ENCODE measurements at regions not wholly inside any gene's neighbourhood (a gene's known extent, or its start where the extent isn't known, plus 50 kb on each side); places are given as distances from the start of the nearest gene placed in this dataset.
"Not testable (repeated sequence)": the region's sequence is repeated elsewhere in the genome, so short reads cannot be mapped to it uniquely, and the experiment has no call there.

- DNase-seq, result no peak
- TF ChIP-seq POLR2A (IDR thresholded peaks at IDR 0.05; ENCODE audit: low read length) (no peak), GATA1 (IDR thresholded peaks at IDR 0.05; ENCODE audit: low read depth, low read length) (no peak)
These were observed 151.5 kb upstream of the SALL3 start for GRCh38 chr18:78828131-78828530.

- not testable (repeated sequence) for DNase-seq
These were observed 150.6 kb upstream of the SALL3 start for GRCh38 chr18:78829026-78829425.

GRCh38 chr18:78830161-78830560, 149.5 kb upstream of the SALL3 start:
- TF ChIP-seq POLR2A (IDR thresholded peaks at IDR 0.05; ENCODE audit: low read length) (no peak), GATA1 (IDR thresholded peaks at IDR 0.05; ENCODE audit: low read depth, low read length) (no peak)
- no peak for DNase-seq

- DNase-seq, result no peak
- TF ChIP-seq GATA1 (IDR thresholded peaks at IDR 0.05; ENCODE audit: low read depth, low read length) (no peak), POLR2A (IDR thresholded peaks at IDR 0.05; ENCODE audit: low read length) (no peak)
These were observed 148.8 kb upstream of the SALL3 start for GRCh38 chr18:78830826-78831225.

- no peak for DNase-seq
- TF ChIP-seq POLR2A (IDR thresholded peaks at IDR 0.05; ENCODE audit: low read length), result no peak
- TF ChIP-seq GATA1 (IDR thresholded peaks at IDR 0.05; ENCODE audit: low read depth, low read length), result no peak
These were observed 148.0 kb upstream of the SALL3 start for GRCh38 chr18:78831603-78832002.

GRCh38 chr18:78833833-78834232, 145.8 kb upstream of the SALL3 start:
- DNase-seq, result no peak
- TF ChIP-seq POLR2A (IDR thresholded peaks at IDR 0.05; ENCODE audit: low read length) (no peak), GATA1 (IDR thresholded peaks at IDR 0.05; ENCODE audit: low read depth, low read length) (no peak)

GRCh38 chr18:78836838-78837237, 142.8 kb upstream of the SALL3 start:
- TF ChIP-seq POLR2A (IDR thresholded peaks at IDR 0.05; ENCODE audit: low read length) (no peak), GATA1 (IDR thresholded peaks at IDR 0.05; ENCODE audit: low read depth, low read length) (no peak)
- no peak for DNase-seq

- no peak for DNase-seq
- TF ChIP-seq GATA1 (IDR thresholded peaks at IDR 0.05; ENCODE audit: low read depth, low read length) (no peak), POLR2A (IDR thresholded peaks at IDR 0.05; ENCODE audit: low read length) (no peak)
These were observed 141.9 kb upstream of the SALL3 start for GRCh38 chr18:78837754-78838153.

- no peak for DNase-seq
- TF ChIP-seq POLR2A (IDR thresholded peaks at IDR 0.05; ENCODE audit: low read length) (no peak), GATA1 (IDR thresholded peaks at IDR 0.05; ENCODE audit: low read depth, low read length) (no peak)
These were observed 141.4 kb upstream of the SALL3 start for GRCh38 chr18:78838183-78838582.

GRCh38 chr18:78849046-78849445, 130.6 kb upstream of the SALL3 start:
- TF ChIP-seq GATA1 (IDR thresholded peaks at IDR 0.05; ENCODE audit: low read depth, low read length) (no peak), POLR2A (IDR thresholded peaks at IDR 0.05; ENCODE audit: low read length) (no peak)

GRCh38 chr18:78849458-78849857, 130.2 kb upstream of the SALL3 start:
- no peak for TF ChIP-seq POLR2A (IDR thresholded peaks at IDR 0.05; ENCODE audit: low read length)
- TF ChIP-seq GATA1 (IDR thresholded peaks at IDR 0.05; ENCODE audit: low read depth, low read length), result no peak
- no peak for DNase-seq

More at GRCh38 chr18:78849046-78849445, 130.6 kb upstream of the SALL3 start:
- no peak for DNase-seq

GRCh38 chr18:78853341-78853740, 126.3 kb upstream of the SALL3 start:
- TF ChIP-seq POLR2A (IDR thresholded peaks at IDR 0.05; ENCODE audit: low read length) (no peak), GATA1 (IDR thresholded peaks at IDR 0.05; ENCODE audit: low read depth, low read length) (no peak)
- no peak for DNase-seq

- TF ChIP-seq POLR2A (IDR thresholded peaks at IDR 0.05; ENCODE audit: low read length), result no peak
- no peak for DNase-seq
These were observed 124.4 kb upstream of the SALL3 start for GRCh38 chr18:78855188-78855587.

GRCh38 chr18:78856569-78857313, 122.9 kb upstream of the SALL3 start:
- no peak for TF ChIP-seq POLR2A (IDR thresholded peaks at IDR 0.05; ENCODE audit: low read length)
- TF ChIP-seq GATA1 (IDR thresholded peaks at IDR 0.05; ENCODE audit: low read depth, low read length), result no peak
- no peak for DNase-seq

- no peak for DNase-seq
- TF ChIP-seq POLR2A (IDR thresholded peaks at IDR 0.05; ENCODE audit: low read length), result no peak
These were observed 122.1 kb upstream of the SALL3 start for GRCh38 chr18:78857314-78858150.

Data from erythroblast (primary cell).